Activated naive CD8-positive, alpha-beta T cell treated with anti-CD3 and anti-CD28 coated beads, Interleukin-2, amount 10 ng/mL, durations not matched to agents 7 days and 5 days (primary cell): ENCODE measurements at regions not wholly inside any gene's neighbourhood (a gene's known extent, or its start where the extent isn't known, plus 50 kb on each side); places are given as distances from the start of the nearest gene placed in this dataset.

Source experiments
- ATAC-seq: fragments of 150-1000 bp; cut with Tn5 transposase; one replicate; pipeline ENCODE4 v1.10.0; 2021; ENCODE audit warnings: low read depth, moderate library complexity
- POLR2A ChIA-PET: fragments of 350-600 bp; sonication (Branson Sonifier 250); formaldehyde crosslinking; loops from one replicate; lab custom pipeline; 2021; ENCODE audit warnings: antibody characterized with exemption; lab: Charles Lee
- DNase-seq: peaks from one replicate; pipeline ENCODE4 v3.0.0; 2021
- H3K27ac Mint-ChIP-seq: one replicate; pipeline ENCODE4 v1.8.0; 2022; ENCODE audit warnings: mild to moderate bottlenecking, mixed read lengths
- H3K27me3 Mint-ChIP-seq: one replicate; pipeline ENCODE4 v1.8.0; 2022; ENCODE audit warnings: mild to moderate bottlenecking, moderate library complexity, mixed read lengths
- H3K36me3 Mint-ChIP-seq: one replicate; pipeline ENCODE4 v1.8.0; 2021; ENCODE audit warnings: mild to moderate bottlenecking, mixed read lengths
- H3K4me1 Mint-ChIP-seq: one replicate; pipeline ENCODE4 v1.8.0; 2021; ENCODE audit warnings: mixed read lengths
- H3K4me3 Mint-ChIP-seq: one replicate; pipeline ENCODE4 v1.8.0; 2022; ENCODE audit warnings: mild to moderate bottlenecking, moderate library complexity, mixed read lengths
- H3K9me3 Mint-ChIP-seq: one replicate; pipeline ENCODE4 v1.8.0; 2021; ENCODE audit warnings: mixed read lengths

DNA sequence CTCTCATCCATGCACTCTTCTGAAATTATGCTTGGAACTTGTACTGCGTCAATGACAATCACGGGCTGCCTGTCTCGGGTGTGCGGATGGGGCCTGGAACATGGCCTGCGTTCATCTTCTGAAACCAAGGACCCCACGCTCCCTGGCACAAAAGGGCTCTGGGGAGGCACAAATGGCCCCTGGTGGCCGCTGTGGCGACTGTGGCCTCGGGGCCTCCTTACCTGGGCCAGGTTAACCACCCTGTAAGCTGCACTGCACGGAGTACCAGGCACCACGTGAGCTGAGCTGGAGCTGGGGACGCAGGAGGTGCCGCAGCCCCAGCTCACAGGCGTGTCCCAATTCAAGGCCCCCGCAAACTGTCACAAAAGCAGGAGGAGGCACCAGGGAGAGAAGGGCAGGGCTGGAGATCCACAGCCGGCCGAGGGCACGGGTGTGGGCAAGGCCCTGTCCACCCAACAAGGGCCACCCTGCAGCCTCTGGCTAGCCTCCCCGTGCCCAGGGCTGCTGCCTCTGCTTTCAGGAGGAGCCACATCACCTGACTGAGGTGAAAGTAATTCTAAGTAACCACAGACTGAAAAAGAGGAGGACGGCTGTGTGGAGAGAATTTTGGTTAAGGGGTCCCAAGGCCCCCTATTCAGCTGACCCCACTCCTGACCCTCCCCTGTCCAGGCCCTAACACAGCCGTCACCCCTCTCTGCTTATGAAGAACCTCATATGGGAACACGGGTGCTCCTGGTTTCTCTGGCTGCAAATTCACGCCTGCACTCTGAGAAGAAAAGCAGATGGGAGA, 61.1 kb upstream of the GALNT9 start:
- ATAC-seq (no peak), DNase-seq (no peak)
- POLR2A ChIA-PET, result no interaction called here
- H3K9me3 Mint-ChIP-seq, result peaks cover 3% of the 10 kb centered on the region
- no peaks in the 10 kb centered on the region for H3K36me3 Mint-ChIP-seq
- no peaks in the 10 kb centered on the region for H3K4me1 Mint-ChIP-seq
- no peak overlapping the region for H3K27ac Mint-ChIP-seq
- no peak overlapping the region for H3K4me3 Mint-ChIP-seq
- H3K27me3 Mint-ChIP-seq, result peaks cover 7% of the 10 kb centered on the region

DNA sequence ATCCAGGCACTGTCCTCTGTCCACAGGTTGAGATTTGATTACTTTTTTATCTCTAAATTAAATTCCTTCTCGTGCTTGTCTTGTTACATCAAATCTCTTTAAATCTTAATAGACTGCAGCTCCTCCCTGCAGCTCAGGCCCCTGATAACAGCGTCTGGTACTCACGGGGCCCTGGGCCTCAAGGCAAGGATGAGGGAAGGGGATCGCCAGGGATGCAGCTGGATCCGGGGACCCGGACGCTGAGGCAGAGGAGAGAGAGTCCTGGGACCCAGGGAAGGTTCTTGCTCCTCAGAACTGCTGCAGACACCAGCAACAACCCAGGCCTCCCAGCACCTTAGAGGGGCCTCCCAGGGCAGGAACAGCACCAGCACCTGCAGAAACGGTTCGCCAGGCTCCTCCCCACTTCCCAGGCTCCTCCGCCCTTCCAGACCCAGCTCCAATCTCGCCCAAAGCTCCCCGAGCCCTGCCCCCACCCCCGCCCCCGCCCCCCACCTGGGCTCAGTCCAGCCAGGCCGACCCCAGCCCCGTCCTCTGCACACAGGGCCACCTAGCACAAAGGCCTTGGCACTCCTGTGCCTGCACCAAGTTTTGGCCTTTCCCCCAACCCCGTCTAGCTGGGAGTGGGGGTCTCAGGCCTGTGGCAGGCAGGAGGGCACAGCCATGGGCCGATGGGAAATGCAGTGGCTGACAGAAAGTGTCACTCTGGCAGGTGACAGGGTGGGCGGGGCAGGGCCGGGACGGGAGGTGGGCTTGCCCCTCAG, 60.3 kb upstream of the GALNT9 start:
- Mint-ChIP-seq H3K9me3 (peaks cover 3% of the 10 kb centered on the region), H3K27me3 (peaks cover 10% of the 10 kb centered on the region), H3K36me3 (no peaks in the 10 kb centered on the region), H3K4me1 (no peaks in the 10 kb centered on the region), H3K27ac (no peak overlapping the region), H3K4me3 (no peak overlapping the region)
- peak; percentile 17 for DNase-seq
- POLR2A ChIA-PET, result no interaction called here
- ATAC-seq, result no peak

DNA sequence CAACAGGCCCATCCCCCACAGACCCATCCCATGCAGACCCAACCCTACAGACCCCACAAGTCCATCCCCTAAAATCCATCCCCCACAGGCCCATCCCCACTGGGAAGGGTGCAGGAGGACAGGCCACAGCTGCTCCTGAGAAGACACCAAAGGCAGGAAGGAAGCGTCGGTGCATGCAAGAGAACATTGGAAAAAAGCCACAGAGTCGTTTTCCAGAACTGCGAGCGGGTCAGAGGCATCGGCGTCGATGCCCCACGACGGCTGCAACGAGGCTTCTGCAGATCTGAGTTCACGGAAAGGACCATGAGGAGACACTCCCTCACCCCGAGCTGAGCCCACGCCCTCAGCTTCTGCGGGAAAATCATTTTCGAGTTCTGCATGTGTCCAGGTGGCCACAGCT, 59.6 kb upstream of the GALNT9 start:
- Mint-ChIP-seq H3K9me3 (no peaks in the 10 kb centered on the region), H3K27ac (no peak overlapping the region), H3K4me3 (no peak overlapping the region), H3K27me3 (peaks cover 10% of the 10 kb centered on the region), H3K4me1 (no peaks in the 10 kb centered on the region), H3K36me3 (no peaks in the 10 kb centered on the region)
- POLR2A ChIA-PET, result no interaction called here
- ATAC-seq (no peak), DNase-seq (peak; percentile 17)

DNA sequence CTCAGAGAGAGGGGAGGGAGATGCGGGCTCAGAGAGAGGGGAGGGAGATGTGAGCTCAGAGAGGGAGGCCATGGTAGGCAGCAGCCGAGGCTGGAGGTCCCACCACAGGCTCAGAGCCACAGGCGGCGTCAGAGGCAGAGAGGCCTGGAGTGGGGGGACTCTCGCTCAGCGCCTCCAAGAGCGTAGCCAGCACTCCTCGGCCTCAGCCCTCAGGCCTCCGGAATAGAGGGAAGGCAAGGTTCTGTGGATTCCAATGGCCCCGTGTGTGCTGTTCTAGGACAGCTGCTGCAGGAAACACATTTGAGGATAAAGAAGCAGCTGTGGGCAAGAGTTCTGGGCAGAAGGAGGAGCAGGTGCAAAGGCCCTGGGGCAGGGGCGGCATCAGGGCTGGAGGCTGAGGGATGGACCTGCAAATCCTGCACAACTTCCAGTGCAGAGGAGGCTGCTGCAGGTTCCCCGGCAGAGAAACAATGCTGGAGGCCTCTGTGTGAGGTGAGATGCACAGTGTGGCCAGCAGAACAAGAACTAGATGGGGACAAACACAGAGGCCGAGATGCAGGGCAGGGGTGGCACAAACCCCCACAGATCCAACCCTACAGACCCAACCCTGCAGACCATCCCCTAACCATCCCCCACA, 59.1 kb upstream of the GALNT9 start:
- H3K4me1 Mint-ChIP-seq, result no peaks in the 10 kb centered on the region
- no peaks in the 10 kb centered on the region for H3K9me3 Mint-ChIP-seq
- POLR2A ChIA-PET, result no interaction called here
- ATAC-seq (no peak), DNase-seq (peak; percentile 15)
- peaks cover 10% of the 10 kb centered on the region for H3K27me3 Mint-ChIP-seq
- no peaks in the 10 kb centered on the region for H3K36me3 Mint-ChIP-seq
- H3K4me3 Mint-ChIP-seq, result no peak overlapping the region
- H3K27ac Mint-ChIP-seq, result no peak overlapping the region

DNA sequence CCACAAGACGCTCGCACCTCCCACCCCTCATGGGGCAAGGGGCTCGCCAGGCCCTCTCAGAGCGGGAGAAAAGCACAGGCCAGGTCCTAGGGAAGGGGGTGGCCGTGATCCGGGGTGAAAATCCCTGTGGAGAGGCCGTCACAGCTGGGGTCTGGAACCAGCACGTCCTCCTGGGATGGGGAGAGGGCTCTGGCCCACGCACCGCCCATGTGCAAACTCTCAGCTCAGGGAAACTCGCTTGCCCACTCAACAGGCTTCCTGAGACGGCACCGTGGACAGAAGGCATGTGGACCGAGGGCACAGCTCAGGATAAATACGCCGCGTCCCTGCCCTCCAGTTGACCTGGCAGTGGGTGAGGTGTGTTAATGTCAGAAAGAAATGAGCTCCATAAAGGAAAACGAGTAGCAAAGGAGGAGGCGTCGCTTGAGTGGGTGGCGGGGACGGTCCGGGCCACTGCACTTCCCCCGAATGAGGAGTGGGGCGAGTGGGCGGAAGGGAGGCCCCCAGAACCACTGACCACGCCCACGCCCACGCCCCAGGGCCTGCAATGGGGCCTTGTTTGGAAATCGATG, 57.6 kb upstream of the GALNT9 start:
- no peak for DNase-seq
- no peaks in the 10 kb centered on the region for H3K4me1 Mint-ChIP-seq

DNA sequence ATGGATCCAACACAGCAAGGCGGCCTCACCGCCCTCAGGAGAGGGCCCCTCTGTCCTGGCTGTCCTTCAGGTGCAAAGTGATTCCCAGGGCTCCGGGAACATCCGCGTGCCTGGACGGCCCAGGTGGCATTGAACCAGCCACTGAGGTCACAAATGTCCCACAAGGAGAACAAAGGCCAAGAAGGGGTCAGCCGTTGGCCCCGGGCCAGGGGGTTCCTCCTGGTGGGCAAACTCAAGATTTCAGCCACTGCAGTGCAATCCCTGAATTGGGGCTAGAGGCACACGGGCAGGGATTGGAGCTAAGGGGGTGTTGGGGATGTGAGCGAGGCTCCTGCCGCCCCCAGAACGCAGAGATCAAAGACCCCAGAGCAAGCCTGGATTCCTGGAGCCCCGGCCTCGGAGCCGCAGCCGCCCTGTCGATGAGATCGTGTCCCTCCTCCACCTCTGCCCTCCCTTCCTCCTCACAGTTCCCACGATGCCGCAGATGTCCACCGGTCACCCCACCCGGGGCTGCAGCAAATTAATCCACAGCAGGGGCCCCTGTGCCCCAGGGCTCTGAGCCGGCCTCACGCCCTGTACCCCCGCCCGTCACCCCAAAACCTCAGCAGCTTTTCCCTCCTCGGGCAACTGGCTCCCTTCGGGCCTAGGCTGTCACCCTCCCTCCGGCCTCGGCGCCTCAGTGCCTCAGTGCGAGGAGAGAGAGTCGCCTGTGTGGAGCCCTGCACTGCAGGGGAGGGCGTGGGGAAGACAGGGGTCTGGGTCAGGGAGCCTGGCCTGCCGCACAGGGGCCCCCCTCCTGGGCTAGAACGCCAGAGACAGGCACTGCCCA, 56.7 kb upstream of the GALNT9 start:
- no peak for ATAC-seq
- no peaks in the 10 kb centered on the region for H3K9me3 Mint-ChIP-seq
- no peak for DNase-seq

More for the DNA sequence above, 57.6 kb upstream of the GALNT9 start:
- ATAC-seq, result no peak
- H3K4me3 Mint-ChIP-seq, result no peak overlapping the region
- H3K9me3 Mint-ChIP-seq, result no peaks in the 10 kb centered on the region
- no peak overlapping the region for H3K27ac Mint-ChIP-seq
- POLR2A ChIA-PET, result no interaction called here
- H3K36me3 Mint-ChIP-seq, result no peaks in the 10 kb centered on the region
- peaks cover 10% of the 10 kb centered on the region for H3K27me3 Mint-ChIP-seq

DNA sequence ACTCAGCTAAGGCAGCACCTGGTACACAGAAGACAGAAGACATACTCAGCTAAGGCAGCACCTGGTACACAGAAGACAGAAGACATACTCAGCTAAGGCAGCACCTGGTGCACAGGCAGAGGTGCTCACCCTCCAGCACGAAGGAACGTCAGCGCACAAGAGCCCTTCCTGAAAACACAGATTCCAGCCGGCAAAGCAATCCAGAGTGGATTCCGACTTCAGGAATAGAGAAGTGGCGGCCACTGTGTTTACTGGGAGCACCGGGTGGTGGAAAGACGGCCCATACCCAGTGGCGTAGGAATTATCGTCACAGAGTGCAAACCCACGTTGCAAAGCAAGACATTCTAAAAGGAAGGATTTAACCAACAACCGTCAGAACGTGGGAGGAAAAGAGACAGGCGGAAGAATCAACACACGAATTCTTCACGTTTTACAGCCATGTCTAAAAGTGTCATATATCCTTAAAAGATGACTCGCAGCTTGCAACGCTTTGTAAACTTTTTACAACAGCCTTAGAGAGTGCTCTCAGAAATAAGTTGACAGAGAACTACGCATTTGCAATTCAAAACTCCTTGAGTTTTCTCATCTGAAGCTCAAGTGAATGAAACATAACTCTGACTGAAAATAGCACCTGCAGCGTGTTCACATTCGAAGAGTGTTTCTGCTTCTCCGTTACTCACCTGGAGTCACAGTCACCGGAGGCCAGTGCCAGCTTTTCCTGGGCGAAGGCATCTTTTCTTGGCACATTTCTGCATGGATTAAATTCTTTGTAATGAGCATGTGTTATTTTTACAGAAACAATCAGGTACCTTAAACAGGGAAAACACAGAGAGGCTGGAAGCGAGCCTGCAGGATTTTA, 55.8 kb upstream of the GALNT9 start:
- Mint-ChIP-seq H3K27ac (no peak overlapping the region), H3K36me3 (no peaks in the 10 kb centered on the region), H3K4me3 (no peak overlapping the region), H3K9me3 (no peaks in the 10 kb centered on the region), H3K4me1 (no peaks in the 10 kb centered on the region), H3K27me3 (peaks cover 10% of the 10 kb centered on the region)
- no peak for ATAC-seq
- POLR2A ChIA-PET, result no interaction called here
- DNase-seq, result no peak

More for the DNA sequence above, 56.7 kb upstream of the GALNT9 start:
- Mint-ChIP-seq H3K27me3 (peaks cover 10% of the 10 kb centered on the region), H3K4me1 (no peaks in the 10 kb centered on the region), H3K4me3 (no peak overlapping the region), H3K27ac (no peak overlapping the region), H3K36me3 (no peaks in the 10 kb centered on the region)
- POLR2A ChIA-PET, result no interaction called here

DNA sequence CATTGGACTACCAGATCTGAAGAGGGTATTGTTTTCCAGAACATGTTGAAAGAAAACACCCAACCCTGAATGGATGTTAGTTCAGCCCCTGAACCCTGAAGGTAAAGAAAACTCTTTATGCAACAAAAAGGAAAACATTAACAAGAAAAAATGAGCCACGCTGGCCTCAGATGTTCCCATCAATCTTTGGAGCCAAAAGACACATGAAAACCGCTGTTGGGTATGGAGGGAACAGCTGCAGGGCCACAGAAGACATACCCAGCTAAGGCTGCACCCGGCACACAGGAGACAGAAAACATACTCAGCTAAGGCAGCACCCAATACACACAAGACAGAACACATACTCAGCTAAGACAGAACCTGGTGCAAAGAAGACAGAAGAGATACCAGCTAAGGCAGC, 51.3 kb upstream of the GALNT9 start:
- H3K27ac Mint-ChIP-seq, result no peak overlapping the region
- no peak overlapping the region for H3K4me3 Mint-ChIP-seq
- H3K27me3 Mint-ChIP-seq, result peaks cover 17% of the 10 kb centered on the region
- DNase-seq (no peak), ATAC-seq (no peak)
- POLR2A ChIA-PET, result no interaction called here
- no peaks in the 10 kb centered on the region for H3K9me3 Mint-ChIP-seq
- no peaks in the 10 kb centered on the region for H3K4me1 Mint-ChIP-seq
- no peaks in the 10 kb centered on the region for H3K36me3 Mint-ChIP-seq

DNA sequence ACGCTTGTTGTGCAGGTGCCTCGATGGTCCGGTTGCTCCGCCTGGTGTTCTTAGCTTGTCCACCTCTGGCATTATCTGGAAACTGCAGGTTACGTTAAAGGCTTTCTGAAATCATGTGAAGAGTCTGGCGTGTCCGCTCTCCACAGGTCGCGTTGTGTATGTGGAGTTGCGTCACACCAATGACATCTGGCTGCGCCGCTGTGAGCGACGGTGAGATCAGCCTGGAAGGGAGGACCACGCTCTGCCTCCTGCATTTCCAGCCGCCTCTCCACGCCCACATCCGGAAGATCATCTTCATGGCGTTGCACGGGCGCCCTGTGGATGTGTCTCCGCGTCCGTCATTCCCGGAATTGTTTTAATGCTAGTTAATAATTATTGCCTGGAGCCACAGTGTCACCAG, 50.6 kb upstream of the GALNT9 start:
- no peaks in the 10 kb centered on the region for H3K4me1 Mint-ChIP-seq
- H3K4me3 Mint-ChIP-seq, result no peak overlapping the region
- no peaks in the 10 kb centered on the region for H3K36me3 Mint-ChIP-seq
- no peak overlapping the region for H3K27ac Mint-ChIP-seq
- ATAC-seq (no peak), DNase-seq (no peak)
- POLR2A ChIA-PET, result no interaction called here
- peaks cover 14% of the 10 kb centered on the region for H3K27me3 Mint-ChIP-seq
- H3K9me3 Mint-ChIP-seq, result no peaks in the 10 kb centered on the region

DNA sequence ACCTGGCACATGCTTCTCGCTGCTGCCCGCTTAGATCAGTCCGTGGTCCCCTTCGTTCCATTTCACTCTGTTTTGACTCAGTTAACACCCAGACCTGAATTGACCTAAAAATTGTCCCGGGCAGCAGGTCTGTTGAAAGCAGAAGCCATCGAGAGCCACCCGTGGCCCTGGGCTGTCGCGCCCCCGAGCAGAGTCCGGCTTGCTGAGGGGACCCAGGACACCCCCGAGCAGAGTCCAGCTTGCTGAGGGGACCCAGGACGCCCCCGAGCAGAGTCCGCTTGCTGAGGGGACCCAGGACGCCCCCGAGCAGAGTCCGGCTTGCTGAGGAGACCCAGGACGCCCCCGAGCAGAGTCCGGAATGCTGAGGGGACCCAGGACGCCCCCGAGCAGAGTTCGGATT, 50.2 kb upstream of the GALNT9 start:
- no peak for DNase-seq
- no peaks in the 10 kb centered on the region for H3K4me1 Mint-ChIP-seq
- POLR2A ChIA-PET, result interaction anchor here (0.6 kb wide), 1 partner anchor 284 kb away, joined by 3 read pairs; no protein-coding TSS in a partner anchor
- no peak overlapping the region for H3K27ac Mint-ChIP-seq
- H3K36me3 Mint-ChIP-seq, result no peaks in the 10 kb centered on the region
- H3K27me3 Mint-ChIP-seq, result peaks cover 17% of the 10 kb centered on the region
- no peak overlapping the region for H3K4me3 Mint-ChIP-seq
- H3K9me3 Mint-ChIP-seq, result no peaks in the 10 kb centered on the region
- ATAC-seq, result no peak
